Ectodermal cell (in vitro differentiated cells): ENCODE measurements at regions not wholly inside any gene's neighbourhood (a gene's known extent, or its start where the extent isn't known, plus 50 kb on each side); places are given as distances from the start of the nearest gene placed in this dataset.

Experiments
- H3K27ac ChIP-seq: 2 replicates; pipeline ENCODE4 v1.7.0; 2013; ENCODE audit warnings: mild to moderate bottlenecking, low read depth, low read length; ENCODE audit not compliant: insufficient read depth, poor library complexity, severe bottlenecking
- H3K27me3 ChIP-seq: 2 replicates; pipeline ENCODE4 v1.7.0; 2013; ENCODE audit warnings: mild to moderate bottlenecking, low read length; ENCODE audit not compliant: insufficient read depth, control insufficient read depth, poor library complexity, severe bottlenecking
- H3K36me3 ChIP-seq: one replicate; pipeline ENCODE4 v1.7.0; 2013; ENCODE audit warnings: low read length; ENCODE audit not compliant: control insufficient read depth, insufficient read depth
- H3K4me1 ChIP-seq: one replicate; pipeline ENCODE4 v1.7.0; 2013; ENCODE audit warnings: low read length; ENCODE audit not compliant: control insufficient read depth, insufficient read depth
- H3K4me3 ChIP-seq: 2 replicates; pipeline ENCODE4 v1.7.0; 2013; ENCODE audit warnings: low read depth, low read length, control low read depth; ENCODE audit not compliant: insufficient read depth
- H3K9me3 ChIP-seq: 2 replicates; pipeline ENCODE4 v1.7.0; 2013; ENCODE audit warnings: mild to moderate bottlenecking, low read length, moderate library complexity; ENCODE audit not compliant: control insufficient read depth
- WGBS, 2 experiments: methylation state at CpG; one replicate each; pipeline ENCODE4 v1.1.7; 2013; ENCODE audit warnings: missing lambda C conversion rate in 2 of 2; 5-methylcytosine and 5-hydroxymethylcytosine counted together

DNA sequence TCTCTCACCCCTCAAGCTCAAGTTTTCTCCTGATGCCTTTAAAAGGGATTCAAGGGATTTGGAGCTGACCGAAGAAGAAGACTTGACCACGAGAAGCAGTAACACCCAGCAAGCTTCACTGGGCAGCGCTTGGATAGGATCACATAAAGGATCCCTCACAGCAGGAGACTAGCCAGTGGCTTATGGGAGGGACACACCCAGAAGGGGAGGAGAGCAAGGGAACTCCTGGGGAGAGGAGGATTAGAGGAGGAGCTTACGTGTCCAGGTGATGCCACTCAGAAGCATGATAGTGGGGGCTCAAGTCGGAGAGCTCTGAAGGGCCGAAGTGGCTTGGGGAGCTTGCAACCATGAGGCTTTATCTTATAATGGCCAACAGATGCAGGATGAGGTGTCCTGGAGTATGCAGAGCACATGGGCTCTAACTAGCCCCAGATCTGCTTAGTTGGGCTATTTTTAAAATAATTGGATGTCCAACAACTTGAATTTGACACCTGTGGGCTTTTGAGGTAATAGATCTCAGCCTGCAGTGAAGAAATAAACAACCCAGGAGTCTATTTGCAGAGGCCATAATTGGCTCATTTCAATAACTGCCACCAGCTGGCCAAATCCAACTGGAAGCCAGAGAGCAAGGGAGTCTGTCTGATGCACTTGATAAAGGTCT, 137.9 kb upstream of the EXOC2 start:
- WGBS, 2 experiments: 89 to 91% methylated on average over 6 of the region's 6 CpGs
- Histone ChIP-seq H3K36me3 (no peaks in the 10 kb centered on the region), H3K9me3 (peaks cover 3% of the 10 kb centered on the region), H3K27me3 (no peaks in the 10 kb centered on the region), H3K4me3 (no peak overlapping the region), H3K4me1 (peaks cover 3% of the 10 kb centered on the region), H3K27ac (no peak overlapping the region)

DNA sequence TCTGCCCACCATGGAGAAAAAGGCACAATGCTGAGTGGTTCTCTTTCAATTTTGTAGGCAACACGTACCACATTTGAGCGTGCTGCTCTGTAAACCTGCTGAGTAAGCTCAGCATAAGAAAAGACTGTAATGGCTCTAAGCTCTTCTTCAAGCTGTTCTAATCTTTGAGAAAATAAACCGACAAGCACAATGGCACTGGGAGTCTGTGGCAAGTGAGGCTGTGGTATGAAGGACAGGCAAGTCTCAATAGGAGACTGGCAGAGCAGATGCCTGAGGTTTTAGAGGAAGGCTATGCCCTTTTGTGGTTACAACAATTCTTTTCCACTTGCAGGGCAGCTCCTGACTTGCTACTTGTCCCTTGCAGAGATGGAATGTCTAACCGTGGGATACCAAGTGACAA, 136.7 kb upstream of the EXOC2 start:
- 6 to 7% methylated on average over 4 of the region's 4 CpGs for WGBS, 2 experiments
- no peaks in the 10 kb centered on the region for H3K36me3 ChIP-seq

DNA sequence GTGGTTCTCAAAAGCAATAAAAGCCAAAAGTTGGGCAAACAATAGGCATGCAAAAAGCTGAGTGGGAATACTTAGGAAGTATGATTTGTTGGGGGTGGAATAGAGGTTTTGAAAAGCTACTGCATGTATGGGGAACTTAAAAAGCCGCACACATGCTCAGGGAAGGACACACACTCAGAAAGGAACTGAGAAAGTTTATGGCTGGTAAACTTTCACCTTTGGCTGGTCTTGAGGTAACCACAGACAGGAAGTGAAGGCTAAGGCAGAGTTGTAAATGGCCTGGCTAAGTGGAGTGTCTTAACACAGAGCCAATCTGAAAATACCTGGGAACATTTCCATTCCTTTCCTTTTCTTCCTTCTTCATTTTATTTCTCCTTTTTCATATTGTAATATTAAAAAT, 134.5 kb upstream of the EXOC2 start:
- Histone ChIP-seq H3K4me1 (peaks cover 3% of the 10 kb centered on the region), H3K36me3 (no peaks in the 10 kb centered on the region), H3K9me3 (peaks cover 3% of the 10 kb centered on the region), H3K27me3 (no peaks in the 10 kb centered on the region), H3K4me3 (no peak overlapping the region), H3K27ac (no peak overlapping the region)
- 93 to 100% methylated on average over 1 of the region's 1 CpG for WGBS, 2 experiments

More for the DNA sequence above, 136.7 kb upstream of the EXOC2 start:
- peaks cover 3% of the 10 kb centered on the region for H3K4me1 ChIP-seq
- no peak overlapping the region for H3K4me3 ChIP-seq
- H3K9me3 ChIP-seq: peaks cover 3% of the 10 kb centered on the region
- no peak overlapping the region for H3K27ac ChIP-seq
- H3K27me3 ChIP-seq: no peaks in the 10 kb centered on the region

DNA sequence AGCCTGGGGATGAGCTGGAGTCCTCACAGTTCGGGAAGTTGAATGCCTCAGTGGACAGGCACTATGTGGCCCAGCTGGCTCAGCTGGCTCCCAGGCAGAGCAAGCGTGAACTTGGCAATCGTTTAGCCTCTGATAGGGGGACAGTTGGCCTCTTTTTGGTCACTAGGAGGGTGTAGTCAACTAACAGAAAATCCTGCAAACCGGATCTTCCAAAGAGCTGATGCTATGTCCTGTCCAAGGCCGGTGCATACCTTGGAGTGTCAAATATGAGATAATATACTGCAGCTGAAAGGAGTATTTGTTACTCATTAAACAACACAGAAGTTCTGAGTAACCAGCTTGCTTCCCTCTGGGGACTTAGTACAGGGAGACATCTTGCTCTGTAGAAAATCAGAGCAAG, 126.2 kb upstream of the EXOC2 start:
- Histone ChIP-seq H3K27ac (no peak overlapping the region), H3K9me3 (no peaks in the 10 kb centered on the region), H3K4me3 (no peak overlapping the region), H3K27me3 (no peaks in the 10 kb centered on the region), H3K4me1 (no peaks in the 10 kb centered on the region), H3K36me3 (no peaks in the 10 kb centered on the region)
- 88 to 92% methylated on average over 5 of the region's 5 CpGs for WGBS, 2 experiments

DNA sequence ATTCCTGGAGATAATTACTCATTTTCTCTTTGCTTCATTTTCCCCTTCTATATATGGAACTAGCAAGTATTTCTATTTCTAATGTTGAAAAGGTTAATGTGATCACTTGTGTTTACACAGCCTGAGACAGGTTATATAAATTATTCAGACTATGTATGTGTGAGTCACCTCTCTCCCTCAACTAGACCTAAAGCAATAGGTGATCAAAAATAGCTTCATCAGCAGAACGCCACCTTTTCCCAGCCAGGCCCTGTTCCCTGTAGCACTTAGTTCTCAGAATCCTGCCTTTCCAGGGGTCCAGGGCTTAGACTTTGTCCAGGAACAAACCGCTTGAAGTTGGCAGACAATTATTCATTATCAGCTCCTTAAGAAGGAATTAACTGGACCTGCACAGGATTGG, 125.3 kb upstream of the EXOC2 start:
- Histone ChIP-seq H3K27me3 (no peaks in the 10 kb centered on the region), H3K4me1 (no peaks in the 10 kb centered on the region), H3K4me3 (no peak overlapping the region), H3K36me3 (no peaks in the 10 kb centered on the region), H3K27ac (no peak overlapping the region), H3K9me3 (no peaks in the 10 kb centered on the region)
- 90 to 92% methylated on average over 2 of the region's 2 CpGs for WGBS, 2 experiments

DNA sequence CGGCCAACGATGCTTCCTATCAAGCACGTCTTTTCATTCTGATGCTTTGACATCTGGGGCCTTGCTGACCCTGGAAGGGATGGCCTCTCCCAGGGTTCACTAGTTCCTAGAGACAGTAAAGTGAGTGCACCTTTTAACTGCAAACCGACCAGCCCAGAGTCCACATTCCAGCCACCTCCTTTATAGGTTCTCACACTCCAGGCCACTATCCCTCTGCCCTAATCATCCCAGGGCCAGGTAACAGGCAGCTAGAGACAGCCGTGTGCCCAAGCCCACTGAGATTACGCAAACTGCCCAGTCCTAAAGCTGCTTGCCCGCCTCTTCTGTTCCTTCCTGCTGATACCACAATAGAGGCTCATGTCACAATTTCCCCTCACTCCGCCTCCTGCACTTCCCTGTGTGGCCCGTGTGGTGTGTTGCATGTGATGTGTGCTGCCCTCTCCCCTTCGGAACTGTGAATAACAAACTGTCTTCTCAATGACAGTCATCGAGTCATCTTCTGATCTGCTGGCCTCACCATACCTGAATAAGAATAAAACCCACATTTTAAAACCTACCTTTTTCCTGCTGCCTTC, 123.7 kb upstream of the EXOC2 start:
- Histone ChIP-seq H3K9me3 (no peaks in the 10 kb centered on the region), H3K27ac (no peak overlapping the region), H3K27me3 (no peaks in the 10 kb centered on the region), H3K4me1 (no peaks in the 10 kb centered on the region), H3K36me3 (no peaks in the 10 kb centered on the region), H3K4me3 (no peak overlapping the region)
- WGBS, 2 experiments: 75 to 78% methylated on average over 11 of the region's 11 CpGs

DNA sequence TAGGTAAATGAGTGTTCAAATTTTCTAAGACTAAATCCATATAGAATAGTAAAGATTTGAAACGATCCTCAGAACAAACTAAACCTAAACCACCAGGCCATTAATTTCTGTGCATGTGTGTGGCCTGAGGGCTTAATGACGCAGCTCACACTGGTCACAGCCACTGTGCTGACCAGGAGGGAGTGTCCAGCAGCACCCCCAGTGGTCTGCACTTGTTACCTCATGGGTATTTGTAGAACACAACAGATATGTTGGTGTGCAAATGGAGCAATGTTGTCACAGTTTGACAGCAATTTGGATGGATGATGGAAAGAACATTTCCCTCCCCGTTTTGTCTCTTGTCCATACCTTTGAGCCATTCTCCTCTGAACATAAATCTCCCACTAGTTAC, 122.4 kb upstream of the EXOC2 start:
- H3K36me3 ChIP-seq: no peaks in the 10 kb centered on the region
- WGBS, 2 experiments: 91 to 95% methylated on average over 2 to 3 of the region's 3 CpGs
- H3K4me1 ChIP-seq: no peaks in the 10 kb centered on the region
- H3K27ac ChIP-seq: no peak overlapping the region
- no peak overlapping the region for H3K4me3 ChIP-seq
- no peaks in the 10 kb centered on the region for H3K9me3 ChIP-seq
- H3K27me3 ChIP-seq: no peaks in the 10 kb centered on the region

DNA sequence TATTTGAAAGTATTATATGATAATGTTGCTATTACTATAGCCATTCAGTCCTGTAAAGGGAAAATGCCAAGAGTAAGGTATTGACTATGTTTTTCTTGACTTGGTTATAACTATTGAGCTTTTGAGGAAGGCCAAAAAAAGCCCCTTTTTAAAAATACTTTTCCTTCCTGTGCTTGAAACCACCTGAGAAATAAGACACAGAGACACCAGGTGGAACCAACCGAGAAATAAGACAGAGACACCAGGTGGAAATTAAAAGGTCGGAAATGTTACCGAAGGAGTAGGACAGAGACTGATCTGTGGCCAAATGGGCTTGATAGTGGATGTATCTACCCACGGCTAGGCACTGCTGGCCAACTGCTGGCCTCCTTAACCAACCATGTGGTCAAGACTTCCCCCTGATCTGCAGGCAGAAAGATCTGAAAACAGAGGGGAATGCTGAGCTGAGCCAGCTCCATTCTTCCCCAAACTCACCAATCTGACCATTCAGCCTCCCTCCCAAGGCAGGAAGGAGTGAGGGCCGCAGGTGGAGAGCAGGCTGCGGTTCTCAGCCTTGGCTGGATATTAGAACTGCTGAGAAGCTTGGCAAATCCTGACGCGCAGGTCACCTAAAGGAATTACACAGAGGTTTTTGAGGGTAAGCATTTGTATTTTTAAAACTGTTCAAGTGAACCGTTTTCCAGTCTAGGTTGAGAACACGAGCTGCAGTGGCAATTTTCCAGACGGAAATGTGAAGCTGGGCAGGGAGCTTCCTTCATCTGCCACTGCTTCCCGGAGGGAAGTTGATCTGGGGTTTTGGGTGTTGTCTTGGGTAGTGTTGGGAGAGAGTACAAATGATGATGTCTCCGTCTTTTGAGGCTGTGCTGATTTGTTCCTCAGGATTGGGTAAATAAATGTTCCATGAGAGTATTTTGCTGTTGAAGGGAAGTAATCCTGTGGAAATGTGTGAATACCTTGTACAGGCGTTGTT, 121.7 kb upstream of the EXOC2 start:
- no peak overlapping the region for H3K27ac ChIP-seq
- H3K4me3 ChIP-seq: no peak overlapping the region
- WGBS, 2 experiments: 92 to 95% methylated on average over 13 to 14 of the region's 14 CpGs
- H3K27me3 ChIP-seq: no peaks in the 10 kb centered on the region
- H3K9me3 ChIP-seq: no peaks in the 10 kb centered on the region
- no peaks in the 10 kb centered on the region for H3K36me3 ChIP-seq
- no peaks in the 10 kb centered on the region for H3K4me1 ChIP-seq

DNA sequence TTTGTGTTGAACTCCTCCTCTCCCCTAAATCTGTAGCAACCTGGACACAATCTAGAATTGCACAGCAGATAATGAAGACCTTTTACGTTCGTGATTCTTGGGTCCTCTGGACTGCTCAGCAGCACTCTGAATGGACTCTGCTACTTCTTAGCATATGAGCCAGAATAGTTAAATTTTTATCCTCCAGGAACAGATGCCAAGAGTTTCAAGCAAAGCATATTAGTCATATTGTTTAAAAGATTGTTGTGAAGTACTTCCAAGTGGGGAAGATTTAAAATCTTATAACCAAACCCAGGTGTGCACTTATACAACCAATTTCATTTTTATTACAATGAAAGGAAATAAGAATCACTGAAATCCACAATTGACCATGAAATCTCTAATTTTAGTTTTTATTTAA, 118.9 kb upstream of the EXOC2 start:
- Histone ChIP-seq H3K4me1 (no peaks in the 10 kb centered on the region), H3K9me3 (no peaks in the 10 kb centered on the region), H3K27ac (no peak overlapping the region), H3K27me3 (no peaks in the 10 kb centered on the region), H3K36me3 (no peaks in the 10 kb centered on the region), H3K4me3 (no peak overlapping the region)
- WGBS, 2 experiments: 96 to 98% methylated on average over 2 of the region's 2 CpGs

DNA sequence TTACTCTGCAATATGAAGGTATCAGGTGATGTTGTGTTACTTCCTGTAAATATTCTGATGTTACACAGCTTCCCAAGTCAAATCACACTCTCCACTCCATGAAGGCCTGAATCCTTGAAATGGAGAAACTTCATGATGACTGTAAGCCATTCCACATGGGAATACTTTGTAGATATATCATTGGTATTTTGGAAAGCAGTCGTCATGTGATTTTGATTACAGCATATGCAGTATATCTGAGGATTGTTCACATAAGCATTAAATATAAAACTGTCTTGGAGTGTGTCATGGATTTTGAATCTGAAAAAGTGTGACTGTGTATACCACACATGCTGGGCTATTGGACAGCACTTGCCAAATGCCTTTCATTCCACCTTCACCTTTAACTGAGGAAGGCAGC, 118.3 kb upstream of the EXOC2 start:
- H3K27ac ChIP-seq: no peak overlapping the region
- 92 to 100% methylated on average over 1 of the region's 1 CpG for WGBS, 2 experiments
- H3K4me3 ChIP-seq: no peak overlapping the region
- no peaks in the 10 kb centered on the region for H3K4me1 ChIP-seq
- no peaks in the 10 kb centered on the region for H3K27me3 ChIP-seq
- no peaks in the 10 kb centered on the region for H3K36me3 ChIP-seq
- H3K9me3 ChIP-seq: no peaks in the 10 kb centered on the region
